Lower leg skin (tissue), 3 donors: ENCODE measurements at regions not wholly inside any gene's neighbourhood (a gene's known extent, or its start where the extent isn't known, plus 50 kb on each side); places are given as distances from the start of the nearest gene placed in this dataset.

Source experiments
- POLR2A ChIP-seq, 2 donors: fragments of 450-650 bp; IDR thresholded peaks; one replicate each; pipeline ENCODE4 v1.6.1; 2016 to 2017; ENCODE audit warnings: antibody characterized with exemption in 2 of 2, mild to moderate bottlenecking in 1 of 2, moderate library complexity in 1 of 2
- TF ChIP-seq, protein P1 (sequence below), 3 donors: fragments of 450-650 bp; IDR thresholded peaks; one replicate each; pipeline ENCODE4 v1.5.1; 2016; ENCODE audit warnings: antibody characterized with exemption in 3 of 3, mild to moderate bottlenecking in 3 of 3, moderate library complexity in 2 of 3

DNA sequence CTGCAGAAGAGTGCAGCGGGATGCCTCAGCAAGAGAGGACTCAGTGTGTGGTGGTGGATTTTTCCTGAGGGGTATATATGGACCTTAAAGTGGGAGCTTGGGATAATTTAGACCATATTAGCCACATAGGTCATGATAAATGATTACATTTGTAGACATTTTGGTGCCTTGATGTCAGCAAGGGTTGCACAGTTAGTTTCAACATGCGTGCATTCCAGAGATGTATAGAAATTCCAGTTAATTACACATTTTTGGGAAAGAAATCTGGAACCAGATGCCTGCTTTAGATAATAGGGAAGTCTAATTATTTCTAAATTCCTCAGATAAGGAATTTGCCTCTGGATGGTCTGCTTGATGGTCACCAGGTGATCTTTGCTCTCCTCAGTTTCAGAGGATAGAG, 440.6 kb upstream of the PAPPA start:
- TF ChIP-seq POLR2A (IDR thresholded peaks at IDR 0.05) = no peak
- TF ChIP-seq, protein P1, sequence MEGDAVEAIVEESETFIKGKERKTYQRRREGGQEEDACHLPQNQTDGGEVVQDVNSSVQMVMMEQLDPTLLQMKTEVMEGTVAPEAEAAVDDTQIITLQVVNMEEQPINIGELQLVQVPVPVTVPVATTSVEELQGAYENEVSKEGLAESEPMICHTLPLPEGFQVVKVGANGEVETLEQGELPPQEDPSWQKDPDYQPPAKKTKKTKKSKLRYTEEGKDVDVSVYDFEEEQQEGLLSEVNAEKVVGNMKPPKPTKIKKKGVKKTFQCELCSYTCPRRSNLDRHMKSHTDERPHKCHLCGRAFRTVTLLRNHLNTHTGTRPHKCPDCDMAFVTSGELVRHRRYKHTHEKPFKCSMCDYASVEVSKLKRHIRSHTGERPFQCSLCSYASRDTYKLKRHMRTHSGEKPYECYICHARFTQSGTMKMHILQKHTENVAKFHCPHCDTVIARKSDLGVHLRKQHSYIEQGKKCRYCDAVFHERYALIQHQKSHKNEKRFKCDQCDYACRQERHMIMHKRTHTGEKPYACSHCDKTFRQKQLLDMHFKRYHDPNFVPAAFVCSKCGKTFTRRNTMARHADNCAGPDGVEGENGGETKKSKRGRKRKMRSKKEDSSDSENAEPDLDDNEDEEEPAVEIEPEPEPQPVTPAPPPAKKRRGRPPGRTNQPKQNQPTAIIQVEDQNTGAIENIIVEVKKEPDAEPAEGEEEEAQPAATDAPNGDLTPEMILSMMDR (IDR thresholded peaks at IDR 0.05) = no peak
